GM10266 (cell line): ENCODE measurements at regions not wholly inside any gene's neighbourhood (a gene's known extent, or its start where the extent isn't known, plus 50 kb on each side); places are given as distances from the start of the nearest gene placed in this dataset.

Experiments
- DNase-seq: peaks from one replicate; pipeline ENCODE4 v3.0.0; 2012; ENCODE audit errors: extremely low spot score
- TF ChIP-seq, protein P1 (sequence below): IDR thresholded peaks from 2 replicates; pipeline ENCODE4 v1.5.1; 2012; ENCODE audit warnings: mild to moderate bottlenecking, low read depth; ENCODE audit not compliant: control insufficient read depth, insufficient read depth; ENCODE audit errors: missing control alignments

GRCh38 chrX:2596045-2596444 is 95.0 kb upstream of the CD99 start:
- TF ChIP-seq, protein P1, sequence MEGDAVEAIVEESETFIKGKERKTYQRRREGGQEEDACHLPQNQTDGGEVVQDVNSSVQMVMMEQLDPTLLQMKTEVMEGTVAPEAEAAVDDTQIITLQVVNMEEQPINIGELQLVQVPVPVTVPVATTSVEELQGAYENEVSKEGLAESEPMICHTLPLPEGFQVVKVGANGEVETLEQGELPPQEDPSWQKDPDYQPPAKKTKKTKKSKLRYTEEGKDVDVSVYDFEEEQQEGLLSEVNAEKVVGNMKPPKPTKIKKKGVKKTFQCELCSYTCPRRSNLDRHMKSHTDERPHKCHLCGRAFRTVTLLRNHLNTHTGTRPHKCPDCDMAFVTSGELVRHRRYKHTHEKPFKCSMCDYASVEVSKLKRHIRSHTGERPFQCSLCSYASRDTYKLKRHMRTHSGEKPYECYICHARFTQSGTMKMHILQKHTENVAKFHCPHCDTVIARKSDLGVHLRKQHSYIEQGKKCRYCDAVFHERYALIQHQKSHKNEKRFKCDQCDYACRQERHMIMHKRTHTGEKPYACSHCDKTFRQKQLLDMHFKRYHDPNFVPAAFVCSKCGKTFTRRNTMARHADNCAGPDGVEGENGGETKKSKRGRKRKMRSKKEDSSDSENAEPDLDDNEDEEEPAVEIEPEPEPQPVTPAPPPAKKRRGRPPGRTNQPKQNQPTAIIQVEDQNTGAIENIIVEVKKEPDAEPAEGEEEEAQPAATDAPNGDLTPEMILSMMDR = no peak
- DNase-seq = no peak

GRCh38 chrX:2595258-2595657 is 94.5 kb upstream of the DHRSX start:
- TF ChIP-seq, protein P1 = no peak
- DNase-seq = no peak

DNA sequence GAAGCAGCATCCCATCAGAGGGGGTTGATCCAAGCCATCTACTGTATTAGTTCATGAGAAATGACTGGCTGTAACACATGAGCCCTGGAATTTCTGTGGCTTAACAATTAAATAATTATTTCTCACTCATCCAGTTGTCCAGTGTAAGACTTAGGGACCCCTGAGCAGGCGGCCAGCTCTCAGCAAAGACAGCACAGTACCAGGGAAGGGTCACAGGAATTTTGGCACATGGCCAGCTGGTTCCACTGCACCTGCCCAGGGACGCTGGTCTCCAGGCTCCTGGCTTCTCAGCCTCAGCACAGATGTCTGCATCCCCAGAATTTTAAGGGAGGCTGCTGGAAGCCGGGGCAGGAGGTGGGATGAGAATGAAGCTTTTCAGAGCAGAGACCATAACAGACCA is 93.7 kb upstream of the DHRSX start:
- TF ChIP-seq, protein P1 = no peak
- no peak for DNase-seq

GRCh38 chrX:2592279-2592678 is 91.5 kb upstream of the DHRSX start:
- TF ChIP-seq, protein P1 = no peak

GRCh38 chrX:2589186-2590020 is 88.6 kb upstream of the DHRSX start:
- DNase-seq = no peak
- TF ChIP-seq, protein P1 = no peak

More at GRCh38 chrX:2592279-2592678, 91.5 kb upstream of the DHRSX start:
- no peak for DNase-seq

DNA sequence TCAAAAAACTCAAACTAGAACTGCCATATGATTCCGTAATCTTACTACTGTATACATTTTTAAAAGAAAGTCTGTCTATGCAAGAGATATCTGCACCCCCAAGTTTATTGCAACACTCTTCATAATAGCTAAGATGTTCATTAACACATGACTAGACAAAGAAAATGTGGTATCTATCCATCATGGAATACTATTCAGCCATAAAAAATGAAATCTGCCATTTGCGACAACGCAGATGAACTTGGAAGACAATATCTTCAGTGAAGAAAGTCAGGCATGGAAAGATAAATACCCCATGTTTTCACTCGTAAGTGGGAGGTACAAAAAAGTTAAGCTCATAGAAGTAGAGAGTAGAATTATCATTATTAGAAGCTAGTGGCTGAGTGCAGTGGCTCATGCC is 87.3 kb upstream of the DHRSX start:
- DNase-seq = no peak
- TF ChIP-seq, protein P1 = no peak

GRCh38 chrX:2587146-2587545 is 86.4 kb upstream of the DHRSX start:
- TF ChIP-seq, protein P1 = no peak
- DNase-seq = no peak
